ENCODE measurements at regions not wholly inside any gene's neighbourhood (a gene's known extent, or its start where the extent isn't known, plus 50 kb on each side); places are given as distances from the start of the nearest gene placed in this dataset.

DNA sequence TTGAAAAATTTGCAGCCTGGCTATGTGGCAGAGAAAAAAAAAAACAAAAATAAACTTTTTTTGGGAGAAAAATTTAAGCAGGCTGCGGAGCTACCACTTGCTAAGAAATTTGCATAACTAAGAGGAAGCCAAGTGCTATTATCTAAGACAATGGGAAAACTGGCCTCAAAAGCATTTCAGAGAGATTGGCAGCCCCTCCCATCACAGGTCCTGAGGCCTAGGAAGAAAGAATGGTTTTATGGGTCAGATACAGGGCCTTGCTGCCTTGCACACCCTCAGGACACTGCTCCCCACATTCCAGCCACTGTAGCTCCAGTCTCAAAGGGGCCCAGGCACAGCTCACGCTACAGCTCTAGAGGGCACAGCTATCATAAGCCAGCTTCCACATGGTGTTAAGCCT, 777.9 kb downstream of the TENT5A start:
- POLR2A ChIA-PET = no interaction called here
- Histone ChIP-seq H3K27ac (ENCODE audit: extremely low read depth, low read depth, low read length) (no peak overlapping the region), H3K36me3 (ENCODE audit: control insufficient read depth in 2 of 2, insufficient read depth in 1 of 2, low read length in 2 of 2) (no peaks in the 10 kb centered on the region), H3K4me1 (ENCODE audit: control insufficient read depth, insufficient read depth, low read length) (no peaks in the 10 kb centered on the region), H3K4me3 (ENCODE audit: low read depth, low read length) (no peak overlapping the region), H3K9me3 (ENCODE audit: control insufficient read depth, insufficient read depth, low read depth, low read length) (no peaks in the 10 kb centered on the region)
- no peak for TF ChIP-seq ZFHX2 (tag by site-specific recombination; conservative IDR thresholded peaks at IDR 0.05)
- no peak for TF ChIP-seq ZNF24 (tag by site-specific recombination; IDR thresholded peaks at IDR 0.05)
- TF ChIP-seq ZNF707 (tag by site-specific recombination; IDR thresholded peaks at IDR 0.05) = no peak
- TF ChIP-seq ZNF175 (tag by site-specific recombination; IDR thresholded peaks at IDR 0.05) = no peak
- no peak for TF ChIP-seq KLF9 (tag by site-specific recombination; IDR thresholded peaks at IDR 0.05; ENCODE audit: low read depth)
- no peak for TF ChIP-seq ZNF473 (tag by site-specific recombination; IDR thresholded peaks at IDR 0.05)
- no peak for TF ChIP-seq ZNF16 (tag by site-specific recombination; IDR thresholded peaks at IDR 0.05; ENCODE audit: low read depth)
- no peak for TF ChIP-seq BCL11A (tag by site-specific recombination; IDR thresholded peaks at IDR 0.05; ENCODE audit: low read depth)
- no peak for TF ChIP-seq HOXA7 (CRISPR knock-in tag; IDR thresholded peaks at IDR 0.05; ENCODE audit: borderline replicate concordance)
- TF ChIP-seq, protein P1, sequence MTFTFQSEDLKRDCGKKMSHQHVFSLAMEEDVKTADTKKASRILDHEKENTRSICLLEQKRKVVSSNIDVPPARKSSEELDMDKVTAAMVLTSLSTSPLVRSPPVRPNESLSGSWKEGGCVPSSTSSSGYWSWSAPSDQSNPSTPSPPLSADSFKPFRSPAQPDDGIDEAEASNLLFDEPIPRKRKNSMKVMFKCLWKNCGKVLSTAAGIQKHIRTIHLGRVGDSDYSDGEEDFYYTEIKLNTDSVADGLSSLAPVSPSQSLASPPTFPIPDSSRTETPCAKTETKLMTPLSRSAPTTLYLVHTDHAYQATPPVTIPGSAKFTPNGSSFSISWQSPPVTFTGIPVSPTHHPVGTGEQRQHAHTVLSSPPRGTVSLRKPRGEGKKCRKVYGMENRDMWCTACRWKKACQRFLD (tag by site-specific recombination; IDR thresholded peaks at IDR 0.05) = no peak
- TF ChIP-seq ZNF174 (tag by site-specific recombination; IDR thresholded peaks at IDR 0.05) = no peak
- no peak for TF ChIP-seq ZNF837 (tag by site-specific recombination; IDR thresholded peaks at IDR 0.05)
- TF ChIP-seq ZNF510 (tag by site-specific recombination; IDR thresholded peaks at IDR 0.05; ENCODE audit: insufficient replicate concordance) = no peak
- TF ChIP-seq WT1 (tag by site-specific recombination; IDR thresholded peaks at IDR 0.05) = no peak
- TF ChIP-seq, protein P2, sequence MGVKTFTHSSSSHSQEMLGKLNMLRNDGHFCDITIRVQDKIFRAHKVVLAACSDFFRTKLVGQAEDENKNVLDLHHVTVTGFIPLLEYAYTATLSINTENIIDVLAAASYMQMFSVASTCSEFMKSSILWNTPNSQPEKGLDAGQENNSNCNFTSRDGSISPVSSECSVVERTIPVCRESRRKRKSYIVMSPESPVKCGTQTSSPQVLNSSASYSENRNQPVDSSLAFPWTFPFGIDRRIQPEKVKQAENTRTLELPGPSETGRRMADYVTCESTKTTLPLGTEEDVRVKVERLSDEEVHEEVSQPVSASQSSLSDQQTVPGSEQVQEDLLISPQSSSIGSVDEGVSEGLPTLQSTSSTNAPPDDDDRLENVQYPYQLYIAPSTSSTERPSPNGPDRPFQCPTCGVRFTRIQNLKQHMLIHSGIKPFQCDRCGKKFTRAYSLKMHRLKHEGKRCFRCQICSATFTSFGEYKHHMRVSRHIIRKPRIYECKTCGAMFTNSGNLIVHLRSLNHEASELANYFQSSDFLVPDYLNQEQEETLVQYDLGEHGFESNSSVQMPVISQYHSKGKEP (tag by site-specific recombination; IDR thresholded peaks at IDR 0.05) = no peak
- TF ChIP-seq, protein P3, sequence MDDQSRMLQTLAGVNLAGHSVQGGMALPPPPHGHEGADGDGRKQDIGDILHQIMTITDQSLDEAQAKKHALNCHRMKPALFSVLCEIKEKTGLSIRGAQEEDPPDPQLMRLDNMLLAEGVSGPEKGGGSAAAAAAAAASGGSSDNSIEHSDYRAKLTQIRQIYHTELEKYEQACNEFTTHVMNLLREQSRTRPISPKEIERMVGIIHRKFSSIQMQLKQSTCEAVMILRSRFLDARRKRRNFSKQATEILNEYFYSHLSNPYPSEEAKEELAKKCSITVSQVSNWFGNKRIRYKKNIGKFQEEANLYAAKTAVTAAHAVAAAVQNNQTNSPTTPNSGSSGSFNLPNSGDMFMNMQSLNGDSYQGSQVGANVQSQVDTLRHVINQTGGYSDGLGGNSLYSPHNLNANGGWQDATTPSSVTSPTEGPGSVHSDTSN (CRISPR knock-in tag; IDR thresholded peaks at IDR 0.05) = no peak
- no peak for TF ChIP-seq KLF7 (tag by site-specific recombination; IDR thresholded peaks at IDR 0.05; ENCODE audit: borderline replicate concordance)
- CTCF ChIA-PET = interaction anchor here (1.1 kb wide), 1 partner anchor 761 kb away, joined by 3 read pairs; no protein-coding TSS in a partner anchor

DNA sequence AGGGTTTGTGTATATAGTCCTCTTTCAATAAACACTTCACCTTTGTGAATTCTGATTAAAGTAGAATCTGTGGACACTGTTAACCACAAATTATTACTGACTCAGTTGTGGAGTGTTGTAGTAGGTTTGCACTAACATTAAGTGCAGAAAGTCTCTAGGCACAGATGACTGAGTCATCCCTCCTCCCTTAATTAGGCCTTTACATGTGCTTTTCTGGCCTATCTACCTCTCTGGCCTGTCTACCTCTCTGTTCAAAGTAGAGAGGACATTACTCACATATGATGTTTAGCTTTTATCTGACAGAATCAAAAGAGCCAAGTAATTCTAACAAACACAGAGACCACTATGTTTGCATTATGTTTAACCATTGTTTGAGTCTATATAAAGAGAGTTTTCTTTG, 783.0 kb downstream of the TENT5A start:
- no peak overlapping the region for H3K4me3 ChIP-seq (ENCODE audit: low read depth, low read length)
- ChIA-PET CTCF (no interaction called here), POLR2A (no interaction called here)
- no peaks in the 10 kb centered on the region for H3K4me1 ChIP-seq (ENCODE audit: control insufficient read depth, insufficient read depth, low read length)
- H3K27ac ChIP-seq (ENCODE audit: extremely low read depth, low read depth, low read length) = no peak overlapping the region
- H3K36me3 ChIP-seq (ENCODE audit: control insufficient read depth in 2 of 2, insufficient read depth in 1 of 2, low read length in 2 of 2) = no peaks in the 10 kb centered on the region
- TF ChIP-seq, protein P4, sequence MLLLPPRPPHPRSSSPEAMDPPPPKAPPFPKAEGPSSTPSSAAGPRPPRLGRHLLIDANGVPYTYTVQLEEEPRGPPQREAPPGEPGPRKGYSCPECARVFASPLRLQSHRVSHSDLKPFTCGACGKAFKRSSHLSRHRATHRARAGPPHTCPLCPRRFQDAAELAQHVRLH (tag by site-specific recombination; IDR thresholded peaks at IDR 0.05) = no peak
- no peaks in the 10 kb centered on the region for H3K9me3 ChIP-seq (ENCODE audit: control insufficient read depth, insufficient read depth, low read depth, low read length)

DNA sequence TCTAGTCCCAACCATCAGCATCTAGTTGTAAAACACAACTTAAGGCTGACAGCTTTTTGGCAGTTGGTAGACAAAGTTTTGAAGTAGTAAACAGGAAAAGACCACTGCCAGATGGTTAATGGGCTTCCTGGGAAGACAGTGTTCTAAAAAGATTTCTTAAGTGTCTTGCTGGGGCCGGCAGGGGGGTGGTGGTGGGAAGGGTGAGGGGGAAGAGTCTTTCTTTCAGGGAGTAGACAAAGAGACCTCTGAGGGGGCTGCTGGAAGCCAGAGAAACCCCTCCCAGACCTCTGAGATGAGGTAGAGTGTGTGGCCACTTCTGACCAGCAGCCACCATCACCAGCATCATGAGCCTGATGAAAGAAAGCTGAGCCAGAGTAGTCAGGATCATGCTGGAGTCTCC, 784.9 kb downstream of the TENT5A start:
- TF ChIP-seq, protein P5, sequence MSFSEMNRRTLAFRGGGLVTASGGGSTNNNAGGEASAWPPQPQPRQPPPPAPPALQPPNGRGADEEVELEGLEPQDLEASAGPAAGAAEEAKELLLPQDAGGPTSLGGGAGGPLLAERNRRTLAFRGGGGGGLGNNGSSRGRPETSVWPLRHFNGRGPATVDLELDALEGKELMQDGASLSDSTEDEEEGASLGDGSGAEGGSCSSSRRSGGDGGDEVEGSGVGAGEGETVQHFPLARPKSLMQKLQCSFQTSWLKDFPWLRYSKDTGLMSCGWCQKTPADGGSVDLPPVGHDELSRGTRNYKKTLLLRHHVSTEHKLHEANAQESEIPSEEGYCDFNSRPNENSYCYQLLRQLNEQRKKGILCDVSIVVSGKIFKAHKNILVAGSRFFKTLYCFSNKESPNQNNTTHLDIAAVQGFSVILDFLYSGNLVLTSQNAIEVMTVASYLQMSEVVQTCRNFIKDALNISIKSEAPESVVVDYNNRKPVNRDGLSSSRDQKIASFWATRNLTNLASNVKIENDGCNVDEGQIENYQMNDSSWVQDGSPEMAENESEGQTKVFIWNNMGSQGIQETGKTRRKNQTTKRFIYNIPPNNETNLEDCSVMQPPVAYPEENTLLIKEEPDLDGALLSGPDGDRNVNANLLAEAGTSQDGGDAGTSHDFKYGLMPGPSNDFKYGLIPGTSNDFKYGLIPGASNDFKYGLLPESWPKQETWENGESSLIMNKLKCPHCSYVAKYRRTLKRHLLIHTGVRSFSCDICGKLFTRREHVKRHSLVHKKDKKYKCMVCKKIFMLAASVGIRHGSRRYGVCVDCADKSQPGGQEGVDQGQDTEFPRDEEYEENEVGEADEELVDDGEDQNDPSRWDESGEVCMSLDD (tag by site-specific recombination; IDR thresholded peaks at IDR 0.05) = no peak
- TF ChIP-seq KLF9 (tag by site-specific recombination; IDR thresholded peaks at IDR 0.05; ENCODE audit: low read depth) (no peak), ZNF292 (tag by site-specific recombination; IDR thresholded peaks at IDR 0.05; ENCODE audit: borderline replicate concordance, low read depth) (no peak)
- no peaks in the 10 kb centered on the region for H3K9me3 ChIP-seq (ENCODE audit: control insufficient read depth, insufficient read depth, low read depth, low read length)
- H3K4me3 ChIP-seq (ENCODE audit: low read depth, low read length) = no peak overlapping the region
- H3K4me1 ChIP-seq (ENCODE audit: control insufficient read depth, insufficient read depth, low read length) = no peaks in the 10 kb centered on the region
- POLR2A ChIA-PET = no interaction called here
- H3K36me3 ChIP-seq (ENCODE audit: control insufficient read depth in 2 of 2, insufficient read depth in 1 of 2, low read length in 2 of 2) = no peaks in the 10 kb centered on the region
- CTCF ChIA-PET = no interaction called here
- H3K27ac ChIP-seq (ENCODE audit: extremely low read depth, low read depth, low read length) = no peak overlapping the region
